Vagina (tissue), 2 donors: ENCODE measurements at regions not wholly inside any gene's neighbourhood (a gene's known extent, or its start where the extent isn't known, plus 50 kb on each side); places are given as distances from the start of the nearest gene placed in this dataset.

Experiments
- POLR2AphosphoS5 ChIP-seq, 2 donors: sonication (generic); formaldehyde crosslinking; IDR thresholded peaks; one replicate each; pipeline ENCODE4 v1.9.0; 2017; ENCODE audit warnings: antibody characterized with exemption in 2 of 2, mild to moderate bottlenecking in 2 of 2, low read depth in 1 of 2; ENCODE audit not compliant: insufficient read depth in 1 of 2
- TF ChIP-seq, protein P1 (sequence below), 3 experiments: fragments of 450-650 bp in 2 of 3; fragments of 200-600 bp in 1 of 3; sonication (generic) in 1 of 3; IDR thresholded peaks; one replicate each; pipeline ENCODE4 v1.5.1; 2017 to 2019; ENCODE audit warnings: antibody characterized with exemption in 3 of 3, mild to moderate bottlenecking in 2 of 3, moderate library complexity in 2 of 3

DNA sequence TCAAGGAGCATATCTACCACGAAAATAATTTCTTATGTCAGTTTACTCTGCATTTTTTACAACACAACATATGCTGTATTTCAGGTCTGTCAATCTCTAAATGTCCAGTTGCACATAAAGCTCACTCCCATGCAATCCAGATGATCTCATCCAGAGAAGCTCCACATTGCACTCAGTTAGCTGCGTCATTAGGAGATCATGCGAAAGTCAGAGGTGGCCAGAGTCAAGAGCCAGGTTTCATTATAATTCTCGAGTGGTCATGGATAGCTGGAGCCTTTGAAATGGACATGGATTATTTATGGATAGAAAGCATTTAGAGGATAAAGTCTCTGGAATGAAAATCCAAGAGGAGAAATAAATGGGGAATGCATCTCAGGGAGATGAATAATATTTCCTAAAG, 232.3 kb downstream of the GAS1 start:
- TF ChIP-seq POLR2AphosphoS5 (IDR thresholded peaks at IDR 0.05; ENCODE audit: insufficient read depth in 1 of 2, low read depth in 1 of 2) = no peak
- TF ChIP-seq, protein P1, sequence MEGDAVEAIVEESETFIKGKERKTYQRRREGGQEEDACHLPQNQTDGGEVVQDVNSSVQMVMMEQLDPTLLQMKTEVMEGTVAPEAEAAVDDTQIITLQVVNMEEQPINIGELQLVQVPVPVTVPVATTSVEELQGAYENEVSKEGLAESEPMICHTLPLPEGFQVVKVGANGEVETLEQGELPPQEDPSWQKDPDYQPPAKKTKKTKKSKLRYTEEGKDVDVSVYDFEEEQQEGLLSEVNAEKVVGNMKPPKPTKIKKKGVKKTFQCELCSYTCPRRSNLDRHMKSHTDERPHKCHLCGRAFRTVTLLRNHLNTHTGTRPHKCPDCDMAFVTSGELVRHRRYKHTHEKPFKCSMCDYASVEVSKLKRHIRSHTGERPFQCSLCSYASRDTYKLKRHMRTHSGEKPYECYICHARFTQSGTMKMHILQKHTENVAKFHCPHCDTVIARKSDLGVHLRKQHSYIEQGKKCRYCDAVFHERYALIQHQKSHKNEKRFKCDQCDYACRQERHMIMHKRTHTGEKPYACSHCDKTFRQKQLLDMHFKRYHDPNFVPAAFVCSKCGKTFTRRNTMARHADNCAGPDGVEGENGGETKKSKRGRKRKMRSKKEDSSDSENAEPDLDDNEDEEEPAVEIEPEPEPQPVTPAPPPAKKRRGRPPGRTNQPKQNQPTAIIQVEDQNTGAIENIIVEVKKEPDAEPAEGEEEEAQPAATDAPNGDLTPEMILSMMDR (IDR thresholded peaks at IDR 0.05) = no peak
